ENCODE measurements at regions not wholly inside any gene's neighbourhood (a gene's known extent, or its start where the extent isn't known, plus 50 kb on each side); places are given as distances from the start of the nearest gene placed in this dataset.

GRCh38 chr3:151946606-151947005, 73.2 kb downstream of the SUCNR1 start:
- TF ChIP-seq TEAD1 (CRISPR knock-in tag; IDR thresholded peaks at IDR 0.05) (no peak), FOXP1 (CRISPR knock-in tag; IDR thresholded peaks at IDR 0.05; ENCODE audit: borderline replicate concordance) (no peak), CTCF (IDR thresholded peaks at IDR 0.05) (no peak), ATF6 (CRISPR knock-in tag; IDR thresholded peaks at IDR 0.05) (no peak), ZNF138 (CRISPR knock-in tag; conservative IDR thresholded peaks at IDR 0.05) (no peak), ZNF512 (CRISPR knock-in tag; IDR thresholded peaks at IDR 0.05; ENCODE audit: borderline replicate concordance) (no peak), NFYB (CRISPR knock-in tag; conservative IDR thresholded peaks at IDR 0.05; ENCODE audit: low read depth) (no peak), IRF2 (CRISPR knock-in tag; IDR thresholded peaks at IDR 0.05; ENCODE audit: borderline replicate concordance, low read depth) (no peak), ATF1 (CRISPR knock-in tag; IDR thresholded peaks at IDR 0.05) (no peak), ZNF121 (CRISPR knock-in tag; IDR thresholded peaks at IDR 0.05) (no peak), NR3C1 (CRISPR knock-in tag; conservative IDR thresholded peaks at IDR 0.05; ENCODE audit: low read depth) (no peak)
